PC-3 (cell line): ENCODE measurements at regions not wholly inside any gene's neighbourhood (a gene's known extent, or its start where the extent isn't known, plus 50 kb on each side); places are given as distances from the start of the nearest gene placed in this dataset.
"Not testable (repeated sequence)": the region's sequence is repeated elsewhere in the genome, so short reads cannot be mapped to it uniquely, and the experiment has no call there.

Experiments used
- ATAC-seq: fragments of 200-7000 bp; cut with Tn5 transposase; 2 replicates; pipeline ENCODE4 v1.9.1; 2020; ENCODE audit warnings: mild to moderate bottlenecking, moderate library complexity
- BruUV-seq: library from RNA; stranded (reverse); fragments of 400-500 nt; replicated peaks from 2 replicates; lab custom pipeline; 2021; lab: Mats Ljungman, UMichigan
- CTCF ChIA-PET: fragments of 300-600 bp; sonication (Branson Sonifier 250); formaldehyde crosslinking; loops from one replicate; lab custom pipeline; 2022; ENCODE audit warnings: antibody characterized with exemption; lab: Charles Lee
- POLR2A ChIA-PET: fragments of 300-600 bp; sonication (Branson Sonifier 250); formaldehyde crosslinking; loops from one replicate; lab custom pipeline; 2022; ENCODE audit warnings: antibody characterized with exemption; ENCODE audit not compliant: unreplicated experiment; lab: Charles Lee
- DNase-seq: peaks from one replicate; pipeline ENCODE4 v3.0.0-alpha.2; 2015
- H2AFZ ChIP-seq: fragments of 300-600 bp; sonication (generic); 2 replicates; pipeline ENCODE4 v1.6.0; 2016; ENCODE audit warnings: antibody characterized with exemption, low read length
- H3F3A ChIP-seq: fragments of 300-600 bp; sonication (generic); one replicate; pipeline ENCODE4 v1.6.0; 2017; ENCODE audit warnings: antibody characterized with exemption, low read length, control low read depth, mild to moderate bottlenecking; ENCODE audit not compliant: unreplicated experiment
- H3K27ac ChIP-seq: fragments of 300-600 bp; sonication (generic); 2 replicates; pipeline ENCODE4 v1.5.1; 2016; ENCODE audit warnings: mild to moderate bottlenecking, low read length
- H3K27me3 ChIP-seq: fragments of 300-600 bp; sonication (generic); 2 replicates; pipeline ENCODE4 v1.6.1; 2016; ENCODE audit warnings: low read length, mixed read lengths
- H3K36me3 ChIP-seq: fragments of 300-600 bp; sonication (generic); 2 replicates; pipeline ENCODE4 v1.6.1; 2016; ENCODE audit warnings: low read depth, mixed run types, low read length, mixed read lengths
- H3K4me1 ChIP-seq: fragments of 300-600 bp; sonication (generic); 2 replicates; pipeline ENCODE4 v1.5.1; 2016; ENCODE audit warnings: low read length; ENCODE audit not compliant: insufficient read depth
- H3K4me2 ChIP-seq: fragments of 300-600 bp; sonication (generic); 2 replicates; pipeline ENCODE4 v1.6.0; 2016; ENCODE audit warnings: low read length
- H3K4me3 ChIP-seq: fragments of 300-600 bp; sonication (generic); 2 replicates; pipeline ENCODE4 v1.5.1; 2016; ENCODE audit warnings: mild to moderate bottlenecking, low read length, mixed read lengths
- H3K79me2 ChIP-seq: fragments of 300-600 bp; sonication (generic); 2 replicates; pipeline ENCODE4 v1.6.1; 2017; ENCODE audit warnings: low read length, mixed read lengths
- H3K9ac ChIP-seq: fragments of 300-600 bp; sonication (generic); 2 replicates; pipeline ENCODE4 v1.6.0; 2016; ENCODE audit warnings: mild to moderate bottlenecking, low read length
- H3K9me2 ChIP-seq: fragments of 300-600 bp; sonication (generic); replicated peaks from 2 replicates; pipeline ENCODE4 v1.6.1; 2016; ENCODE audit warnings: mixed run types, low read length, mixed read lengths
- H3K9me3 ChIP-seq: fragments of 300-600 bp; sonication (generic); 2 replicates; pipeline ENCODE4 v1.6.1; 2016; ENCODE audit warnings: low read length, mixed read lengths
- H4K20me1 ChIP-seq: fragments of 300-600 bp; sonication (generic); 2 replicates; pipeline ENCODE4 v1.6.1; 2016; ENCODE audit warnings: low read length, mixed read lengths
- intact Hi-C: fragments of 100-400 bp; cut with micrococcal nuclease; formaldehyde crosslinking; loops from 2 replicates; pipeline ENCODE4 v1.9.0; 2023

- intact Hi-C loops, H3K9ac ChIP-seq, H3K27me3 ChIP-seq, CTCF ChIA-PET, BruUV-seq, H3K79me2 ChIP-seq, H3K9me2 ChIP-seq, H4K20me1 ChIP-seq, H3K4me1 ChIP-seq, DNase-seq, H3K9me3 ChIP-seq, POLR2A ChIA-PET, H3K4me2 ChIP-seq, ATAC-seq, H3K36me3 ChIP-seq, H3K4me3 ChIP-seq, H3K27ac ChIP-seq, H2AFZ ChIP-seq, H3F3A ChIP-seq: not testable (repeated sequence)
Measured at GRCh38 chr7:76763977-76764376, 136.9 kb upstream of the POMZP3 start.

- H2AFZ ChIP-seq, result not testable (repeated sequence)
Measured at GRCh38 chr7:76760546-76761220, 133.6 kb upstream of the POMZP3 start.

GRCh38 chr7:76739538-76739937, 112.5 kb upstream of the POMZP3 start:
- H3K9ac ChIP-seq, H4K20me1 ChIP-seq, DNase-seq, H3K27ac ChIP-seq, H3F3A ChIP-seq, ATAC-seq, BruUV-seq, H3K9me3 ChIP-seq, H2AFZ ChIP-seq, CTCF ChIA-PET, H3K36me3 ChIP-seq, POLR2A ChIA-PET, H3K4me1 ChIP-seq, H3K4me3 ChIP-seq, intact Hi-C loops, H3K4me2 ChIP-seq, H3K9me2 ChIP-seq, H3K79me2 ChIP-seq, H3K27me3 ChIP-seq: not testable (repeated sequence)

More at GRCh38 chr7:76760546-76761220, 133.6 kb upstream of the POMZP3 start:
- H3K36me3 ChIP-seq, CTCF ChIA-PET, H3K27me3 ChIP-seq, intact Hi-C loops, BruUV-seq, H4K20me1 ChIP-seq, POLR2A ChIA-PET, ATAC-seq, H3K4me1 ChIP-seq, H3K9me2 ChIP-seq, H3K79me2 ChIP-seq, H3K4me2 ChIP-seq, H3K27ac ChIP-seq, H3F3A ChIP-seq, H3K9me3 ChIP-seq, H3K9ac ChIP-seq, H3K4me3 ChIP-seq: not testable (repeated sequence)
- peak; percentile 27 for DNase-seq

GRCh38 chr7:76736724-76737123, 109.6 kb upstream of the POMZP3 start:
- H2AFZ ChIP-seq, H3K4me3 ChIP-seq, BruUV-seq, H3K9me2 ChIP-seq, H3K36me3 ChIP-seq, H4K20me1 ChIP-seq, H3F3A ChIP-seq, CTCF ChIA-PET, POLR2A ChIA-PET, DNase-seq, ATAC-seq, H3K27me3 ChIP-seq, H3K9ac ChIP-seq, H3K9me3 ChIP-seq, H3K79me2 ChIP-seq, intact Hi-C loops, H3K4me2 ChIP-seq, H3K4me1 ChIP-seq, H3K27ac ChIP-seq: not testable (repeated sequence)

GRCh38 chr7:76736091-76736490, 109.0 kb upstream of the POMZP3 start:
- H4K20me1 ChIP-seq, DNase-seq, H3K9me3 ChIP-seq, H3K79me2 ChIP-seq, POLR2A ChIA-PET, BruUV-seq, CTCF ChIA-PET, intact Hi-C loops, H3K4me2 ChIP-seq, H3K4me1 ChIP-seq, H3K9me2 ChIP-seq, H3F3A ChIP-seq, H2AFZ ChIP-seq, ATAC-seq, H3K9ac ChIP-seq, H3K27me3 ChIP-seq, H3K27ac ChIP-seq, H3K4me3 ChIP-seq, H3K36me3 ChIP-seq: not testable (repeated sequence)

GRCh38 chr7:76735668-76736067, 108.6 kb upstream of the POMZP3 start:
- BruUV-seq, H3K27ac ChIP-seq, CTCF ChIA-PET, H3F3A ChIP-seq, H3K9me2 ChIP-seq, H3K4me3 ChIP-seq, DNase-seq, ATAC-seq, H3K36me3 ChIP-seq, H2AFZ ChIP-seq, H3K4me1 ChIP-seq, H3K4me2 ChIP-seq, H3K79me2 ChIP-seq, H3K9me3 ChIP-seq, H3K9ac ChIP-seq, POLR2A ChIA-PET, intact Hi-C loops, H4K20me1 ChIP-seq, H3K27me3 ChIP-seq: not testable (repeated sequence)

- POLR2A ChIA-PET, CTCF ChIA-PET: not testable (repeated sequence)
- peak overlapping the region; percentile 63 for H2AFZ ChIP-seq
Measured at GRCh38 chr7:76728571-76728974, 101.5 kb upstream of the POMZP3 start.

More at GRCh38 chr7:76728571-76728974, 101.5 kb upstream of the POMZP3 start:
- H3K9ac ChIP-seq, H3K36me3 ChIP-seq, H3K4me1 ChIP-seq, H3K27me3 ChIP-seq, H3K9me2 ChIP-seq, H3K9me3 ChIP-seq, intact Hi-C loops, H3F3A ChIP-seq, H4K20me1 ChIP-seq, H3K79me2 ChIP-seq, ATAC-seq, H3K27ac ChIP-seq, DNase-seq: not testable (repeated sequence)
- Histone ChIP-seq H3K4me2 (peak overlapping the region; percentile 51; the same call in 1 of the 2 replicates), H3K4me3 (peak overlapping the region; percentile 56)
- TSS peak; percentile 29 for BruUV-seq
